A549 (cell line): ENCODE measurements at regions not wholly inside any gene's neighbourhood (a gene's known extent, or its start where the extent isn't known, plus 50 kb on each side); places are given as distances from the start of the nearest gene placed in this dataset.

Experiments
- ATAC-seq, 2 experiments: fragments of 200-7000 bp in 1 of 2; fragments of >200 bp in 1 of 2; cut with Nextera tagmentation in 1 of 2; cut with Tn5 transposase in 1 of 2; 3 replicates each; pipeline versions ENCODE4 v1.8.0 to v1.9.1; 2018 to 2020; ENCODE audit warnings: mild to moderate bottlenecking in 1 of 2, moderate library complexity in 1 of 2
- CTCF ChIA-PET: fragments of 300-600 bp; sonication (Branson Sonifier 250); formaldehyde crosslinking; extraction: SDS; loops from one replicate; lab custom pipeline; 2021; ENCODE audit warnings: antibody characterized with exemption, inconsistent platforms; lab: Yijun Ruan, JAX
- POLR2A ChIA-PET: fragments of 350-600 bp; formaldehyde crosslinking; extraction: SDS; loops from one replicate; lab custom pipeline; 2021; ENCODE audit warnings: antibody characterized with exemption, inconsistent platforms; lab: Yijun Ruan, JAX
- DNase-seq, 2 experiments: peaks; one replicate each; pipeline versions ENCODE4 v3.0.0 to v3.0.0-alpha.2; 2011 to 2016; ENCODE audit warnings: low read depth in 1 of 2, low spot score in 1 of 2
- FAIRE-seq: peaks from 2 replicates; lab custom pipeline; 2011; peaks lifted over from hg19 to GRCh38; lab: Jason Lieb, UNC
- H3K27ac ChIP-seq, 2 experiments: fragments of >200 bp; sonication (Bioruptor Twin); formaldehyde crosslinking; 3 replicates each; pipeline ENCODE4 v1.5.1; 2016 to 2017
- H3K4me1 ChIP-seq: fragments of >200 bp; sonication (Bioruptor Twin); formaldehyde crosslinking; 3 replicates; pipeline ENCODE4 v1.6.1; 2016
- H3K4me2 ChIP-seq: fragments of >200 bp; sonication (Bioruptor Twin); formaldehyde crosslinking; 3 replicates; pipeline ENCODE4 v1.6.1; 2016
- H3K4me3 ChIP-seq: fragments of >200 bp; sonication (Bioruptor Twin); formaldehyde crosslinking; 3 replicates; pipeline ENCODE4 v1.5.1; 2016
- H3K9me3 ChIP-seq: fragments of >200 bp; sonication (Bioruptor Twin); formaldehyde crosslinking; 3 replicates; pipeline ENCODE4 v1.6.1; 2016
- CHD2 ChIP-seq: fragments of 150-350 bp; IDR thresholded peaks from 2 replicates; pipeline ENCODE4 v1.6.1; 2014; ENCODE audit warnings: low read length; ENCODE audit not compliant: partially characterized antibody
- CTCF ChIP-seq: fragments of >200 bp; sonication (Bioruptor Twin); formaldehyde crosslinking; IDR thresholded peaks from 3 replicates; pipeline ENCODE4 v1.5.1; 2016
- EP300 ChIP-seq, 2 experiments: fragments of >200 bp; sonication (Bioruptor Twin); formaldehyde crosslinking; IDR thresholded peaks; 2 replicates in 1 of 2; 3 replicates in 1 of 2; pipeline ENCODE4 v1.6.1; 2016 to 2017
- ESRRA ChIP-seq: fragments of 150-350 bp; IDR thresholded peaks from 2 replicates; pipeline ENCODE4 v1.6.1; 2014; ENCODE audit warnings: mild to moderate bottlenecking, low read length, borderline replicate concordance
- FOSB ChIP-seq: fragments of 250-450 bp; sonication (Bioruptor Pico); IDR thresholded peaks from 2 replicates; pipeline ENCODE4 v1.5.0; 2020; ENCODE audit warnings: mild to moderate bottlenecking, moderate library complexity
- FOSL2 ChIP-seq, 2 experiments: fragments of 450-650 bp in 1 of 2; fragments of >200 bp in 1 of 2; sonication (Bioruptor Twin) in 1 of 2; formaldehyde crosslinking; IDR thresholded peaks; 2 replicates each; pipeline versions ENCODE4 v1.5.0 to v1.6.1; 2016 to 2020; ENCODE audit warnings: mild to moderate bottlenecking in 1 of 2, moderate library complexity in 1 of 2
- GATA3 ChIP-seq: IDR thresholded peaks from 2 replicates; pipeline ENCODE4 v1.6.1; 2012; ENCODE audit warnings: borderline replicate concordance
- HDAC2 ChIP-seq: fragments of 200-600 bp; sonication (generic); IDR thresholded peaks from 2 replicates; pipeline ENCODE4 v1.6.1; 2016
- HES2 ChIP-seq: fragments of >200 bp; sonication (Bioruptor Twin); formaldehyde crosslinking; IDR thresholded peaks from 2 replicates; pipeline ENCODE4 v1.6.1; 2016
- HMGXB4 ChIP-seq: fragments of 250-450 bp; sonication (Bioruptor Pico); IDR thresholded peaks from 2 replicates; pipeline ENCODE4 v1.5.0; 2021; ENCODE audit warnings: mild to moderate bottlenecking, moderate library complexity, borderline replicate concordance
- HOXB13 ChIP-seq: fragments of 250-450 bp; sonication (Bioruptor Pico); IDR thresholded peaks from 2 replicates; pipeline ENCODE4 v1.5.0; 2020; ENCODE audit warnings: low read depth, mild to moderate bottlenecking, moderate library complexity
- JUNB ChIP-seq: fragments of >200 bp; sonication (Bioruptor Twin); formaldehyde crosslinking; IDR thresholded peaks from 2 replicates; pipeline ENCODE4 v1.6.1; 2016
- KDM5A ChIP-seq: fragments of 200-600 bp; sonication (generic); IDR thresholded peaks from 2 replicates; pipeline ENCODE4 v1.6.1; 2016; ENCODE audit warnings: antibody characterized with exemption, mild to moderate bottlenecking
- MAFK ChIP-seq: fragments of 450-650 bp; IDR thresholded peaks from 2 replicates; pipeline ENCODE4 v1.6.1; 2014; ENCODE audit not compliant: partially characterized antibody
- MAX ChIP-seq: IDR thresholded peaks from 2 replicates; pipeline ENCODE4 v1.6.1; 2012
- MAZ ChIP-seq: fragments of 150-350 bp; IDR thresholded peaks from 2 replicates; pipeline ENCODE4 v1.6.1; 2014; ENCODE audit warnings: antibody characterized with exemption, low read depth, low read length, borderline replicate concordance
- MYC ChIP-seq: IDR thresholded peaks from 2 replicates; pipeline ENCODE4 v1.6.1; 2012; ENCODE audit warnings: mild to moderate bottlenecking, inconsistent platforms, low read length, improper control_type of control experiment, borderline replicate concordance
- NFE2L2 ChIP-seq: fragments of 150-350 bp; conservative IDR thresholded peaks from 2 replicates; pipeline ENCODE4 v1.6.1; 2014; ENCODE audit warnings: low read length
- NPAS2 ChIP-seq: fragments of 250-450 bp; sonication (Bioruptor Pico); IDR thresholded peaks from 2 replicates; pipeline ENCODE4 v1.8.0; 2022; ENCODE audit warnings: mild to moderate bottlenecking, moderate library complexity, borderline replicate concordance
- NR3C1 ChIP-seq: fragments of >200 bp; sonication (Bioruptor Twin); formaldehyde crosslinking; IDR thresholded peaks from 3 replicates; pipeline ENCODE4 v1.6.1; 2017
- PHF8 ChIP-seq: fragments of 200-600 bp; sonication (generic); IDR thresholded peaks from 2 replicates; pipeline ENCODE4 v1.6.1; 2016; ENCODE audit warnings: low read depth, mild to moderate bottlenecking, antibody characterized with exemption, moderate library complexity, borderline replicate concordance
- RAD21 ChIP-seq, 2 experiments: fragments of >200 bp in 1 of 2; sonication (Bioruptor Twin) in 1 of 2; formaldehyde crosslinking in 1 of 2; IDR thresholded peaks in 1 of 2; conservative IDR thresholded peaks in 1 of 2; 2 replicates in 1 of 2; 3 replicates in 1 of 2; pipeline ENCODE4 v1.6.1; 2012 to 2018; ENCODE audit warnings: inconsistent platforms in 1 of 2
- RARB ChIP-seq: fragments of 250-450 bp; sonication (Bioruptor Pico); IDR thresholded peaks from 2 replicates; pipeline ENCODE4 v1.8.0; 2021; ENCODE audit warnings: mild to moderate bottlenecking, moderate library complexity
- RFX5 ChIP-seq: fragments of 450-650 bp; IDR thresholded peaks from 2 replicates; pipeline ENCODE4 v1.7.1; 2014; ENCODE audit warnings: antibody characterized with exemption, mild to moderate bottlenecking, moderate library complexity
- RNF2 ChIP-seq: fragments of 200-600 bp; sonication (generic); IDR thresholded peaks from 2 replicates; pipeline ENCODE4 v1.6.1; 2016; ENCODE audit warnings: low read depth, mild to moderate bottlenecking, antibody characterized with exemption, moderate library complexity, borderline replicate concordance
- SREBF2 ChIP-seq: fragments of 450-650 bp; IDR thresholded peaks from 2 replicates; pipeline ENCODE4 v1.6.1; 2014; ENCODE audit warnings: mild to moderate bottlenecking, moderate library complexity
- ZSCAN20 ChIP-seq: fragments of 250-450 bp; sonication (Bioruptor Pico); IDR thresholded peaks from 2 replicates; pipeline ENCODE4 v1.8.0; 2022; ENCODE audit warnings: mild to moderate bottlenecking, moderate library complexity
- WGBS: methylation state at CpG from one replicate; pipeline ENCODE4 v1.1.6; 2017; ENCODE audit errors: missing lambda C conversion rate; 5-methylcytosine and 5-hydroxymethylcytosine counted together

- ATAC-seq = no peak
- no peak for FAIRE-seq
- CTCF ChIA-PET = no interaction called here
These were observed 161.1 kb upstream of the TLL1 start for GRCh38 chr4:165711912-165712311.

GRCh38 chr4:165714650-165715049, 158.4 kb upstream of the TLL1 start:
- 76% methylated on average over 14 of the region's 14 CpGs for WGBS
- TF ChIP-seq KDM5A (no peak), NR3C1 (no peak), HDAC2 (no peak), MYC (no peak), NFE2L2 (no peak), FOSL2 (IDR thresholded peaks at IDR 0.05) (no peak), FOSL2 (CRISPR knock-in tag; IDR thresholded peaks at IDR 0.05) (no peak), GATA3 (no peak), RARB (no peak), JUNB (no peak), RAD21 (conservative IDR thresholded peaks at IDR 0.05 in 1 of 2, IDR thresholded peaks at IDR 0.05 in 1 of 2) (no peak), PHF8 (no peak), FOSB (CRISPR knock-in tag) (no peak), MAZ (no peak)
- POLR2A ChIA-PET = no interaction called here
- Histone ChIP-seq H3K9me3 (no peaks in the 10 kb centered on the region), H3K4me1 (no peaks in the 10 kb centered on the region), H3K27ac (no peak overlapping the region), H3K4me3 (no peak overlapping the region), H3K4me2 (no peak overlapping the region)
- DNase-seq (no peak), ATAC-seq (no peak), FAIRE-seq (no peak)
- CTCF ChIA-PET = no interaction called here

More at GRCh38 chr4:165711912-165712311, 161.1 kb upstream of the TLL1 start:
- WGBS = 55% methylated on average over 2 of the region's 2 CpGs
- Histone ChIP-seq H3K9me3 (no peaks in the 10 kb centered on the region), H3K4me3 (no peak overlapping the region), H3K4me1 (no peaks in the 10 kb centered on the region), H3K27ac (no peak overlapping the region), H3K4me2 (no peak overlapping the region)
- TF ChIP-seq NPAS2 (CRISPR knock-in tag) (no peak), MYC (no peak), MAFK (peak; percentile 45)
- no peak for DNase-seq
- POLR2A ChIA-PET = no interaction called here

- ChIA-PET POLR2A (no interaction called here), CTCF (no interaction called here)
- ATAC-seq (no peak), FAIRE-seq (no peak), DNase-seq (no peak)
- H3K4me1 ChIP-seq = no peaks in the 10 kb centered on the region
- no peak overlapping the region for H3K4me3 ChIP-seq
- no peaks in the 10 kb centered on the region for H3K9me3 ChIP-seq
- no peak overlapping the region for H3K4me2 ChIP-seq
- no peak overlapping the region for H3K27ac ChIP-seq
- 50% methylated on average over 1 of the region's 1 CpG for WGBS
- no peak for TF ChIP-seq ESRRA
- TF ChIP-seq JUNB = no peak
- TF ChIP-seq HOXB13 (CRISPR knock-in tag) = no peak
- TF ChIP-seq GATA3 = no peak
- no peak for TF ChIP-seq CTCF
- no peak for TF ChIP-seq HMGXB4 (CRISPR knock-in tag)
- no peak for TF ChIP-seq RFX5
- no peak for TF ChIP-seq SREBF2
- TF ChIP-seq EP300 (IDR thresholded peaks at IDR 0.05) = no peak
- no peak for TF ChIP-seq RNF2
- no peak for TF ChIP-seq MAFK
- TF ChIP-seq CHD2 = no peak
- no peak for TF ChIP-seq HES2
- TF ChIP-seq MAX = no peak
- TF ChIP-seq HDAC2 = no peak
- no peak for TF ChIP-seq RAD21 (conservative IDR thresholded peaks at IDR 0.05 in 1 of 2, IDR thresholded peaks at IDR 0.05 in 1 of 2)
- TF ChIP-seq ZSCAN20 (CRISPR knock-in tag) = no peak
These were observed 157.8 kb upstream of the TLL1 start for GRCh38 chr4:165715211-165715610.
